ENCODE measurements at regions not wholly inside any gene's neighbourhood (a gene's known extent, or its start where the extent isn't known, plus 50 kb on each side); places are given as distances from the start of the nearest gene placed in this dataset.
"Not testable (repeated sequence)": the region's sequence is repeated elsewhere in the genome, so short reads cannot be mapped to it uniquely, and the experiment has no call there.

DNA sequence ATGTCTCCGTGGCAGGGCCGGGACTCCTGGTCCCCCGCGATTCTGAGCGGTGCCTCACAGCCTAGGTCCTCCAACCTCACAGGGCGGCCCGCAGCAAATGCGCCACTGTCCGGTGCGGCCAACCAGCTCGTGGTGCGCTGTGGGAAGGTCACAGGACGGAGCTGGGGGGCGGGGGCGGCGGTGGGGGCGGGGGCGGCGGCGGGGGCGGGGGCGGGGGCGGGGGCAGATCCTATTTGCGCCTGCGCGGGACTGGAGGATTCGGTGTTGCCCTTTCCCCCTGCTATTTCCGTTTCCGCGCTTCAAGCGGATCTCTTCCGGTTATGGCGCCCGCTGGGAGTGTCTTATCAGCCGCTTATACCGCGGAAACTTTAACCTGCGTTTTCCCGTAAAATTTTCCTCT, 106.7 kb upstream of the SNRPN start:
- DNase-seq = no peak

DNA sequence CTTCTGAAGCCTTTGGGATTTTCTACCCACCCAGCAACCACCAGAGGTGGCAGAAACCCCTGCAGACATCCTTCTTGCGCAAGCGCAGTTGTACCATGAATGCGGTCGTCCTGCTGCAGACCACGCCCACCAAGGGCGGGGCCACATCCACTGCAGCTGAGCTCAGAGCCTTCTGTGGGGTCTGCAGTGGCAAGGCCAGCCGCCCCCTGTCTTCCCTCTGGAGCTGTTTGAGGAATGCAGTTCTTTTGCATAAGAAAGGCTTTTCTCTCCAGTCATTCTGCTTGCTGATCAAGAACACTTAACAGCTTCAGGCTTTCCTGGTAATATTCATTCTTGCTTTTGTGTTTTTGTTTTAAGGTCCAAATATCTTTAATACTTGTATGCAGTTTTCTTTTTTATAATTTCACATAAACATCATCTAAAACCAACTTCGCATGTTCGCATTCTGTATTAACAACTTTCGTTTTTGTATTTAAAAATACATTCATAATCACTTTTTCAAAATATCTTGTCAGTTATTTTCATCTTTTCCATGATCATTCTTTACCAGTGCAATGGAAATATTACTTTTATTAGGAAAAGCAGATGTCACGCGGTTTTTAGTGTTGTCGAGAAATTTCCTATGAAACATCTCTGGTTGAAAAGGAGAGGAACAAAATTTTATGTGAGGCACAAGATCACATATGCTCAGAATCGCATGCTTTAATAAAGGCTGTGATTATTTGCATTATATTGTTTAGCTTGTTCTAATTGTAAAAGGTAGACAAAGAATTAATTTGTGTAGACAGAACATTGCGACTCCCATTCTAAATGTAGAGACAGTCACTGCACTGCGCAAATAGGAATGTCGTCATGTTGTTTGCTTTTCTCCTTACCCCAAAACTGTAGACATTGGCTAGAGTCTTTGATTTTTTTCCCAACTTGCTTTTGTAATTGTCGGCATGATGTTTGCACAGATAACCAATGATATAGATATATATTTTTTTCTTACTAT, 98.1 kb upstream of the SNRPN start:
- DNase-seq = no peak

DNA sequence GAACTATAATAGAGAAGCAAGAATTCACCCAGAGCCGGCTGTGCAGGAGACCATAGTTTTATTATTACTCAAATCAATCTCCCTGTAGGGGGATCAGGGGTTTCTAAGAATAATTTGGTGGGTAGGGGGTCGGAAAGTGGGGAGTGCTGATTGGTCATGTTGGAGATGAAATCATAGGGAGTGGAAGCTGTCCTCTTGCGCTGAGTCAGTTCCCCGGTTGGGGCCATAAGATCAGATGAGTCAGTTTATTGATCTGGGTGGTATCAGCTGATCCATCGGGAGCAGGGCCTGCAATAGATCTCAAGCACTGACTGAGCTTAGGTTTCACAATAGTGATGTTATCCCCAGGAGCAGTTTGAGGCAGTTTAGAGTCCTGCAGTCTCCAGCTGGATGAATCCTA, 97.0 kb upstream of the SNRPN start:
- DNase-seq = no peak

DNA sequence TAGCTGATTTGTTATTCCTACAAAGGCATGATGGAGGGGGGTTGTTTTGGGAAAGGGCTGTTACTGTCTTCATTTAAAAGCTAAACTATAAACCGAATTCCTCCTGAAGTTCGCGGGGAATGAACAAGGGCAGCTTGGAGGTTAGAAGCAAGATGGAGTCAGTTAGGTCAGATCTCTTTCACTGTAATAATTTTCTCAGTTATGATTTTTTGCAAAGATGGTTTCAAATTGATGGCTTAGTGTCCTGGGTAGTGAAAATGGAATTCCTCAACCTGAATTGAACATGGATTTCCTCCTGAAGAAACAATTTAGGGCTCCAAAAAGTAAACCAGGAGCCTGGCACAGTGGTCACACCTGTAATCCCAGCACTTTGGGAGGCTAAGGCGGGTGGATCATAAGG, 96.6 kb upstream of the SNRPN start:
- not testable (repeated sequence) for DNase-seq

DNA sequence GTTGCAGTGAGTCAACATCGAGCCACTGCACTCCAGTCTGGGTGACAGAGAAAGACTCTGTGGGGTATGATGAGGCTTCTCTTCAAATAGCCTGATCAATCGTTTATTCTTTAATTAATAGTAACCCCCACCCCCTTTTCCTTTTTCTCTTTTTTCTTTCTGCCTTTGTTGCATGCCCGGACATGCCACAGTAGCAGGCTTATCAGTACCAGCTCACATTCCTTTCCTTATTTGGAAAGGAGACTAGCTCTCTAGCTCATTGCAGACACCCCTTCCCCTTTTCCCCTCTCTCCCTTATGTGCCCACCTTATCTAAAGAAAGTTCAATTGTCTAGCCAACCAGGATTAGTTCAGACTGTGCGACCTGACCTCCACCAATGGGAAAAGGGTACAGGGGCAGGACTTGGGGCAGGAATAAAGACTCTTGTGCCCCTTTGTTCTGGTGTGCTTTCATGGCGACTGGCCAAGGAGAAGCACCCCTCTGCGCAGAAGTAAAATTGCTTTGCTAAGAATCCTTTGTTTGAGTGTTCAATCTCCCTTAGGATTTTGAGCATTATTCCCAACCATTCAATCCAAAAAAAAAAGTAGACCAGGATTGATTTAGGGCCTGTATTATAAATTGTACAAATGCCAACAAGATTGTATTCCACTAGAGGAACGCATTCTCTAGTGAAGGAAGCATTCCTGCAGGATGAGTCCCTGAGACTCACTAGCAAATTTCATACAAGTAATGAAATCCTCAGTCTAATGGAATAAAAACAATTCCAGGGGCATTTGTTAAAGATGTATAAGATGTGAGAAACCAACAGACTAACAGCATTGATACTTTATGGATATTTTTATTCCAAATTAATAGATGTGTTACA, 95.8 kb upstream of the SNRPN start:
- DNase-seq = no peak

DNA sequence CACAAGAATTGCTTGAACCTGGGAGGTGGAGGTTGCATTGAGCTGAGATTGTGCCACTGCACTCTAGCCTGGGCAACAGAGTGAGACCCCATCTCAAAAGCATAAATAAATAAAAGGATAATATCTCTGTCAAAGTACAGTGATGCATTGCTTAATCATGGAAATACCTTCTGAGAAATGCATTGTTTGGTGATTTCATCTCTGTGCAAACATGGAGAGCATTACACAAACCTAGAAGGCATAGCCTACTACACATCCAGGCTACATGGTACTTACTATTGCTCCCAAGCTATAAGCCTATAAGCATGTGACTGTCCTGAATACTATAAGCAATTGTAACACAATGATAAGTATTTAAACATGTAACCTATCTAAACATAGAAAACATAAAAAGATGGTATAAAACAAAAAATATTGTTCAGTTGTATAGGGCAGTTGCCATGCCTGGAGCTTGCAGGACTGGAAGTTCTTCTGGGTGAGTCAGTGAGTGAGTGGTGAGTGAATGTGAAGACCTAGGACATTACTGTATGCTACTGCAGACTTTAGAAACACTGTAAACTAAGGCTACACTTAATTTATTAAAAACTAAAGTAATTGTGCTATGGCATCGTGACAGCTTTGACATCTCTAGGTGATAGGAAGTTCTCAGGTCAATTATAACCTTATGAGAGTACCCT, 93.6 kb upstream of the SNRPN start:
- no peak for DNase-seq

DNA sequence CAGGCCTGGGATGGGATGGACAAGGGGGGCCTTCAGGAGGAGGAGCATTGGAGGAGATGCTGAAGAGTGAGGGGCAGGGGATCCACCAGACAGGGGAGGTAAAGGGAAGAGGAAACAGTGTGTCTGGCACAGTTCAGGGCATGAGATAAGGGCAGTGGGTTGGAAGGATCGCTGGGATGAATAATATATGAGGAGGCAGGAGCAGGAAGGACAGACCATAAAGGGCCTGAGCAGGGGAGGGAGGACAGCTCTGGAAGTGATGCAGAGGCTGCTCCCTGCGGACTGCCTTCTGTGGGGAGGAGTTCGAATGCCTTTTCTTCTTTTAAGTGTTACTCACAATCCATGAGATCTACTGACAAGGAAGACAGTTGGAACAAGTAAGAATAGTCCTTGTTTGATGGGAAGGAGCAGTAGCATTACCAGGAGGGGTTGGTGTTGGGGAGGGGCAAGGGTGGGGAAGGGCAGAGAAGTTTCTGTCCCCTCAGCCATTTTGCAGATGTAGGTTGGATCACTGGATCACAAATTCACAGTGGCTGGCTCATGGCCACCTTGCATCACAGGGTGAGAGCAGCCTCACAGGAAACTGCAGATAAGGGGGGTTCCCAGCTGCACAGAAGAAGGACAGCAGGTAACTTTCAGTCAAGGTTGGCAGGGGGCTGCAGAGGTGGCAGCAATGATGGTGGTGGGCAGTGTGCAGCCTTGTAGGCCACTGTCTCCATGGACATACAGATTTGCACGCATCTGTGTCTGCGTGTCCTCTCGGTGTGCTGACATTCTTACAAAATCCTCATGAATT, 91.9 kb upstream of the SNRPN start:
- no peak for DNase-seq

DNA sequence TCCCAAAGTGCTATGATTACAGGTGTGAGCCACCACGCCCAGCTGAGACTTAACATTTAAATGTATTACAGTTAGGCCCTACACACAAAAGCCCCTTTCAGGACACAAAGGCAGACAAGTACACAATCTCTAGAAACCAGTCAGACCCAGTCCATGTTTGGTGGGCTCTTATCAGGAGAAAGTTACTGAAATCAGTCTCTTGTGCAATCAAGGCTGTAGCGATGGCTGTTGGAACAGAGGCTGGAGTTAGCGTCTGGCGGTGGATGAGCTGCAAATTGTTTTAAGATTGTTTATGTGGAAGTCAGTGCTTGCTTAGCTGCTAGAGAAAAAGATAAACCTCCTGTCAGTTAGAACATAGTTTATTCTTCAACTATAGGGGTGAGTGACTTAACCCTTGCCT, 89.5 kb upstream of the SNRPN start:
- DNase-seq = no peak

DNA sequence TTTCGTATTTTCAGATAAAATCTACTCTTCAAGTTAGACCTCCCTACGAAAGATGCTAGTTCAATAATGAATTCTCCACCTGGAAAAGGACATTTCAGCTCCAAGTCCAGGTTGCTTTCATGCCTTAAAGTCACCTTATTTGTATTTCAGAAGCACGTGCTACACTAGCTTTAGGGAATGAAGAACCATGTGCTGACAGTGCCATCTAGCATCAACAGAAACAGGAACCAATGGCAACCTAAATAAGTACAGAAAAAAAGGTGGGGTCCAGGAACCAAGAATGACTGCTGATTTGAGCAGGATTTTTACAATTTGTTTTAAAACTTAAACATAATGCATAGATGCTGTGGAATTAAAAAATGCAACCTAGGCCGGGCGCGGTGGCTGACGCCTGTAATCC, 77.6 kb upstream of the SNRPN start:
- no peak for DNase-seq

DNA sequence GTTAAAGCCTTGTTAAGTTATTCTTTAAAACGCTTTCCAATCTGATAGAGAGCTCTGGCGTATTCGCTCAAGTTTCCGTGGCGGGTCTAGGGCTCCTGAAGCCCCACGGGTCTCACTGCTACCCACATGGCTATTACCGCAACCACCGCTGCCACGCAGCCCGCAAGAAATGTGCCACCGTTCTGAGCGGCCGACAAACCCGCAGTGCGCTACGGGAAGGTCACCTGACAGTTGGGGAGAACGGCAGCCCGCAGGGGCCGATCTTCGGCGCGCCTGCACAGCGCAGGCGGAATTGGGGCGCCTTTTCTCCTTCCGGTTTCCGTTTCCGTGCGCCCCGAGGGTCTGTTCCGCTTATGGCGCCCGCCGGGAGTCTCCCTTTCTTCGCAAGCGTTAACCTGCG, 76.6 kb upstream of the SNRPN start:
- no peak for DNase-seq

DNA sequence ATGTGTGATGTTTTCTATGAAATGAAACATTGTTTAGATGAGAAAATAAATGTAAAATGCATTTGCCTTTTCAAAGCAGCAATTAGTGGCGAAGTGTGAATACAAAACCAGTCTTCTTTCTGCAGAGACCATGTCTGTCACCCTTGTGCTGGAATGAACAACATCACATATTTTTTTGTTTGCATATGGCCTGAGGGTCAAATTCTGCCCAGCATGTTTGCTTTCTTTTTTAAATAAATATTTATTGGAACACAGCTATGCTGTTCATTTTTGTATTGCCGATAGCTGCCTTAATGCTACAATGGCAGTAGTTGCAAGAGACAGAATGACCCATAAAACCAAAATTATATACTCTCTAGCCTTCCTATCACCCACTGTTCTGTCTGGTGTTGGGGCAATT, 75.3 kb upstream of the SNRPN start:
- no peak for DNase-seq

DNA sequence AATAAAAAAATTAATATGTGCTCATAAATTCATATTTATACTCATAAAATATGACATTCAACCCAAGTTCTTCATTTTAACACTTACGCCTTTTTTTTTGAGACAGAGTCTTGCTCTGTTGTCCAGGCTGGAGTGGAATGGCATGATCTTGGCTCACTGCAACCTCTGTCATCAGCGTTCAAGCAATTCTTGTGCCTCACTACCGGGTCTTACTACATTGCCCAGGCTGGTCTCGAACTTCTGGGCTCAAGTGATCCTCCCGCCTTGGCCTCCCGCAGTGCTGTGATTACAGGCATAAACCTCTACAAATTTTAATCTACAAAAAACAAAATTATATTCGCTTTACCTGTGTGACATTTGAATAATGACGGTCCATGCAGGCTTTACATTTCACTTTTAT, 74.1 kb upstream of the SNRPN start:
- no peak for DNase-seq

DNA sequence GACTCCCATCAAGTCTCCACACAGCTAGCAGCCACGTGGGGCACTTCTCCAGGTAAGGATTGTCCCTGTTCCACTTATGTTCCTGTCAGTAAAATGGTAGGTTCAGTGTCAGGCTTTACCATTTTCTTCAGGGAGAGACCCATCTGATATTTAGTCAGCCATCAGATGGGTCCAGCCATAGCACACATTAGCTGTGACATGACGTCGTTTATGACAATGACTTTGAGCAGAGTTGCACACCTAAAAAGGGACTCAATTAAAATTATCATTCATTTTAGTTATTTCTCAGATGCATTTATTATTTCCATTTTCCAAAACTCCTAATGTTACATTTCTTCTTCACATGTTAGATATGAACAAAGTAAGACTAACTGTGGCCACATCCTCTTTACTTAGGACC, 68.2 kb upstream of the SNRPN start:
- DNase-seq = no peak

DNA sequence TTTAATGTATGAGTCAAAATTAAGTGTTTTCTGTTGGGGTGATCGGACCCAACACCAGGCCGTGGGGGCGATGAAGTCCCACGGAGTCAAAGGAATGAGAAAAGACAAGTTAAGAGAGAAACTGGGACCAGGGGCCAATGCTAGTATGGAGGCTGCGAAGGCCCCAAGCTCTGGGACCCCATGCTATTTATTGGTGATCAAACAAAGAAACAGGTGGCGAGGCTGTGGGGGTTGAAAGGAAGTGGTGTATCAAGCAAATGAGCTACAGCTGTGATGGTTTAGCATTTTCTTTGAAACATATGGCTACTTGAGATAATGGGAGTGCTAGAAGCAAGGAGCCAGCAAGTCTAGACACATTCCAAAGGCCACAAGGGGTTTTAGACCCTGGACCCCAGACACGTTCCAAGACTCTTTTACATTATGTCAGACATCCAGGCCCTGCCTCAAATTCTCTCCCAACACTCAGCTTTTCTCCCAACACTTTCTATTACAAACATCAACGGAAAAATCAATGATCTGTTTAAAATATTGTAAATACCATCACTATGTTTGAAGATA, 56.0 kb upstream of the SNRPN start:
- DNase-seq = no peak

DNA sequence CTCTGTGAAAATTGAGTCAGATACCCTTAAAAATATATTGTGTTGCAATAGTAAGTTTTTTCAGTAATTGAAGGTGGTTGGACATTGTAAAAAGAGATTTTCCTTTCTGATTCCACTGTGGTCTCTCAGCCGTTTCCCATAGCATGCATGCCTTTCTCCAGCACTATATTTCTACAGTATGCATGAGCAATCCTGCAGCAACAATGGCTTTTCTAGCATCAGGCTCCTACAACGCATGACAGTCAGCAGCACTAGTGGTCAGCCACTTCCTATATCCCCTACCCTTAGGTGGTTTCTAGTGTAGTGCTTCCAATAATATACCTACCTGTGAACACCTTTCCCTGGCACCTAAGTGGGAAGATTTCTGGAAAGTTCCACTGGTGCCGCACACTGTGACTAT, 55.4 kb upstream of the SNRPN start:
- DNase-seq = no peak

DNA sequence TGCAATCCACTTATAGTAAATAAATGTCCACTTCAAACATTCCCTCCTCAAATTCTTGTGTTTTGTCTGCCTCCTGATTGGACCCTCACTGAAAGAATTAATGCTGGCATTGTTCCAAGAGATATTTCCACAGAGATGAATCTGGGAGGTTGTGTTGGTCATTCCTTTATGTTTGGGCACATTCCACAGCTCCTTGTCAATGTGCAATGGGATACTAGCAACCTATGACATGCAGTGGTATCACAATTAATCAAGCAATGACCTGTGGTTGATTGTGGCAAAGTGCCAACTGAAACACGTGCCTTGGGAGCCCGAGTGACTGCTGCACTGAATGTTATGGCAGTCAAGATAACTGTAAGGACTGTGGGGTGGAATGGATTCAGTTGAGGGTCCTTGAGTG, 55.0 kb upstream of the SNRPN start:
- peak; percentile 0 for DNase-seq

DNA sequence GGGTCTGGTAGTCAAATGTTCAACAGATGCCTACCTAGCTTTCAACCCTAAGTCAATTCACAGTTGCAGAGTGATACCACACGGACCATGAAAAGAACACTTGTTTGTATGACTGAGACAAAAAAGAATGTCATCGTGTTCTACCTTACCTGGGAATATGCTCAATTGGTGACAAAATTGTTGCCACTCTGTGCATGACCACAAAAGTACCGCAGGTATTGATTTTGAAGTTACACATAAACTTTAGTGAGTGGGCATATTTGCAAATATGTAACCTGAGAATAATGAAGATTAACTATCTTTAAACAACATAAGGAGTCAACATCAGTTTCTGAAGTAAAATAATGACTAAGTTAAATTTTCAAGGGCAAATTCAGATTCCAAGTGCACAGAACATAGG, 53.4 kb upstream of the SNRPN start:
- DNase-seq = no peak

All from DMS79 treated with DMSO at 0.1 percent for 48 hours (cell line).